ENCODE measurements at regions not wholly inside any gene's neighbourhood (a gene's known extent, or its start where the extent isn't known, plus 50 kb on each side); places are given as distances from the start of the nearest gene placed in this dataset.

GRCh38 chr9:13715430-13715829 lies 435.9 kb upstream of the MPDZ start:
- TF ChIP-seq POU6F1 (CRISPR knock-in tag; IDR thresholded peaks at IDR 0.05; ENCODE audit: borderline replicate concordance, low read depth) (no peak), TOX (CRISPR knock-in tag; IDR thresholded peaks at IDR 0.05; ENCODE audit: borderline replicate concordance) (no peak), SNAI2 (CRISPR knock-in tag; IDR thresholded peaks at IDR 0.05) (no peak), CSRNP3 (CRISPR knock-in tag; IDR thresholded peaks at IDR 0.05) (no peak), TSHZ2 (CRISPR knock-in tag; IDR thresholded peaks at IDR 0.05) (no peak), ESRRG (CRISPR knock-in tag; IDR thresholded peaks at IDR 0.05) (no peak), ZNF70 (CRISPR knock-in tag; IDR thresholded peaks at IDR 0.05) (no peak), PATZ1 (CRISPR knock-in tag; IDR thresholded peaks at IDR 0.05; ENCODE audit: borderline replicate concordance) (no peak), CREB5 (CRISPR knock-in tag; IDR thresholded peaks at IDR 0.05; ENCODE audit: low read depth) (no peak), ZNF565 (CRISPR knock-in tag; conservative IDR thresholded peaks at IDR 0.05; ENCODE audit: low read depth) (no peak), ARNTL (CRISPR knock-in tag; IDR thresholded peaks at IDR 0.05; ENCODE audit: borderline replicate concordance, low read depth) (no peak), TCF4 (CRISPR knock-in tag; IDR thresholded peaks at IDR 0.05; ENCODE audit: borderline replicate concordance) (no peak), RARB (CRISPR knock-in tag; IDR thresholded peaks at IDR 0.05) (no peak), ZFP30 (CRISPR knock-in tag; IDR thresholded peaks at IDR 0.05) (no peak), ZFP3 (CRISPR knock-in tag; IDR thresholded peaks at IDR 0.05) (no peak), GLIS3 (CRISPR knock-in tag; IDR thresholded peaks at IDR 0.05) (no peak), ISL1 (CRISPR knock-in tag; IDR thresholded peaks at IDR 0.05) (no peak), BACH2 (CRISPR knock-in tag; IDR thresholded peaks at IDR 0.05; ENCODE audit: borderline replicate concordance) (no peak), CSDC2 (CRISPR knock-in tag; IDR thresholded peaks at IDR 0.05) (no peak), OSR1 (CRISPR knock-in tag; IDR thresholded peaks at IDR 0.05) (no peak)
- ATAC-seq: no peak

GRCh38 chr9:13707612-13708576 lies 428.4 kb upstream of the MPDZ start:
- TF ChIP-seq GLIS3 (CRISPR knock-in tag; IDR thresholded peaks at IDR 0.05) (no peak), ARNTL (CRISPR knock-in tag; IDR thresholded peaks at IDR 0.05; ENCODE audit: borderline replicate concordance, low read depth) (no peak), POU6F1 (CRISPR knock-in tag; IDR thresholded peaks at IDR 0.05; ENCODE audit: borderline replicate concordance, low read depth) (no peak), TSHZ2 (CRISPR knock-in tag; IDR thresholded peaks at IDR 0.05) (no peak), PPARA (CRISPR knock-in tag; IDR thresholded peaks at IDR 0.05; ENCODE audit: borderline replicate concordance) (no peak), BACH2 (CRISPR knock-in tag; IDR thresholded peaks at IDR 0.05; ENCODE audit: borderline replicate concordance) (no peak)
- ATAC-seq: no peak

Measured in SK-N-SH treated with all-trans-retinoic acid at 6 μM for 48 hours (cell line).